H1 (cell line): ENCODE measurements at regions not wholly inside any gene's neighbourhood (a gene's known extent, or its start where the extent isn't known, plus 50 kb on each side); places are given as distances from the start of the nearest gene placed in this dataset.

Experiments
- CTCF ChIA-PET: fragments of 300-600 bp; sonication (Branson Sonifier 250); formaldehyde crosslinking; loops from one replicate; lab custom pipeline; 2021; ENCODE audit not compliant: partially characterized antibody; lab: Charles Lee
- POLR2A ChIA-PET: fragments of 300-600 bp; sonication (Branson Sonifier 250); formaldehyde crosslinking; loops from one replicate; lab custom pipeline; 2021; ENCODE audit warnings: inconsistent platforms; ENCODE audit not compliant: partially characterized antibody; lab: Charles Lee
- DNase-seq, 2 experiments: peaks; one replicate each; pipeline versions ENCODE4 v3.0.0 to v3.0.0-alpha.2; 2010 to 2022; ENCODE audit warnings: low spot score in 2 of 2, low read depth in 1 of 2, mixed read lengths in 1 of 2
- FAIRE-seq: peaks from 2 replicates; lab custom pipeline; 2011; peaks lifted over from hg19 to GRCh38; lab: Jason Lieb, UNC
- H2AFZ ChIP-seq: 2 replicates; pipeline ENCODE4 v1.8.1; 2012; ENCODE audit warnings: low read length, inconsistent platforms
- H2AK5ac ChIP-seq: 2 replicates; pipeline ENCODE4 v1.6.1; 2013; ENCODE audit warnings: low read depth, low read length
- H2BK120ac ChIP-seq: replicated peaks from 2 replicates; pipeline ENCODE3; 2013; ENCODE audit warnings: low read depth, low read length, inconsistent platforms
- H2BK12ac ChIP-seq: 2 replicates; pipeline ENCODE4 v1.6.1; 2013; ENCODE audit warnings: low read depth, low read length
- H2BK15ac ChIP-seq: 2 replicates; pipeline ENCODE4 v1.6.1; 2013; ENCODE audit warnings: low read length
- H2BK20ac ChIP-seq: 2 replicates; pipeline ENCODE4 v1.6.1; 2013; ENCODE audit warnings: low read length
- H2BK5ac ChIP-seq: 2 replicates; pipeline ENCODE4 v1.6.1; 2013; ENCODE audit warnings: low read depth, low read length
- H3K14ac ChIP-seq: 2 replicates; pipeline ENCODE4 v1.6.1; 2013; ENCODE audit warnings: inconsistent platforms; ENCODE audit not compliant: insufficient read length
- H3K18ac ChIP-seq: 2 replicates; pipeline ENCODE4 v1.6.1; 2013; ENCODE audit warnings: low read length; ENCODE audit errors: extremely low read depth
- H3K23ac ChIP-seq: 2 replicates; pipeline ENCODE4 v1.6.1; 2013; ENCODE audit warnings: inconsistent platforms; ENCODE audit not compliant: insufficient read length
- H3K23me2 ChIP-seq: 2 replicates; pipeline ENCODE4 v1.6.1; 2013; ENCODE audit warnings: low read depth, low read length
- H3K27ac ChIP-seq: 2 replicates; pipeline ENCODE4 v1.6.1; 2011; ENCODE audit warnings: low read depth, low read length, inconsistent platforms
- H3K27me3 ChIP-seq, 4 experiments: replicated peaks in 1 of 4; 1 replicate in 1 of 4; 2 replicates in 3 of 4; pipeline versions ENCODE4 v1.6.1 to v1.8.1; 2011 to 2013; ENCODE audit warnings: low read length in 3 of 4, mild to moderate bottlenecking in 3 of 4, inconsistent platforms in 2 of 4, mixed read lengths in 2 of 4, moderate library complexity in 1 of 4; ENCODE audit not compliant: control insufficient read depth in 3 of 4, insufficient read depth in 3 of 4; ENCODE audit errors: extremely low read depth in 1 of 4
- H3K36me3 ChIP-seq, 4 experiments: 2 replicates each; pipeline versions ENCODE4 v1.6.1 to v1.8.1; 2011 to 2013; ENCODE audit warnings: mild to moderate bottlenecking in 4 of 4, low read length in 3 of 4, moderate library complexity in 2 of 4, control low read depth in 1 of 4, inconsistent platforms in 1 of 4; ENCODE audit not compliant: insufficient read depth in 4 of 4, control insufficient read depth in 2 of 4
- H3K4ac ChIP-seq: replicated peaks from 2 replicates; pipeline ENCODE3; 2013; ENCODE audit warnings: low read length, low read depth, mixed read lengths, inconsistent platforms; ENCODE audit not compliant: insufficient read length
- H3K4me1 ChIP-seq, 4 experiments: replicated peaks in 1 of 4; 1 replicate in 1 of 4; 2 replicates in 3 of 4; pipeline versions ENCODE4 v1.6.1 to v1.8.1; 2011 to 2013; ENCODE audit warnings: low read length in 3 of 4, inconsistent platforms in 2 of 4, mixed read lengths in 1 of 4; ENCODE audit not compliant: insufficient read depth in 4 of 4, control insufficient read depth in 3 of 4
- H3K4me2 ChIP-seq, 2 experiments: 2 replicates each; pipeline versions ENCODE4 v1.6.1 to v1.8.1; 2011 to 2013; ENCODE audit warnings: low read depth in 2 of 2, low read length in 2 of 2, control low read depth in 1 of 2, inconsistent platforms in 1 of 2, mild to moderate bottlenecking in 1 of 2; ENCODE audit not compliant: insufficient read depth in 1 of 2
- H3K4me3 ChIP-seq, 4 experiments: fragments of 200-600, 300-600 bp in 1 of 4; sonication (generic), shearing (Covaris generic), sonication (Bioruptor Twin) in 1 of 4; 2 replicates each; pipeline versions ENCODE4 v1.5.1 to v1.8.1; 2011 to 2016; ENCODE audit warnings: low read length in 4 of 4, low read depth in 3 of 4, control low read depth in 2 of 4, inconsistent platforms in 2 of 4, mild to moderate bottlenecking in 2 of 4, mixed read lengths in 1 of 4, moderate library complexity in 1 of 4; ENCODE audit not compliant: insufficient read depth in 2 of 4; ENCODE audit errors: extremely low read depth in 1 of 4
- H3K56ac ChIP-seq: replicated peaks from 2 replicates; pipeline ENCODE3; 2013; ENCODE audit warnings: low read depth, mild to moderate bottlenecking, mixed read lengths, low read length, inconsistent platforms; ENCODE audit not compliant: insufficient read length
- H3K79me1 ChIP-seq: 2 replicates; pipeline ENCODE4 v1.6.1; 2013; ENCODE audit warnings: low read depth, low read length, control low read depth
- H3K79me2 ChIP-seq, 2 experiments: 2 replicates each; pipeline versions ENCODE4 v1.6.1 to v1.8.1; 2012 to 2013; ENCODE audit warnings: low read length in 2 of 2, mild to moderate bottlenecking in 2 of 2, inconsistent platforms in 1 of 2; ENCODE audit not compliant: insufficient read depth in 2 of 2, control insufficient read depth in 1 of 2
- H3K9ac ChIP-seq, 4 experiments: replicated peaks in 1 of 4; 1 replicate in 1 of 4; 2 replicates in 3 of 4; pipeline versions ENCODE4 v1.6.1 to v1.8.1; 2011 to 2013; ENCODE audit warnings: low read depth in 3 of 4, low read length in 3 of 4, control low read depth in 2 of 4, mild to moderate bottlenecking in 2 of 4, moderate library complexity in 2 of 4, inconsistent platforms in 1 of 4; ENCODE audit errors: extremely low read depth in 1 of 4
- H3K9me3 ChIP-seq, 2 experiments: 2 replicates each; pipeline versions ENCODE4 v1.6.1 to v1.8.1; 2012 to 2013; ENCODE audit warnings: mild to moderate bottlenecking in 2 of 2, moderate library complexity in 2 of 2, control low read depth in 1 of 2, inconsistent platforms in 1 of 2, low read depth in 1 of 2, low read length in 1 of 2, mixed read lengths in 1 of 2; ENCODE audit not compliant: insufficient read depth in 2 of 2
- H4K20me1 ChIP-seq, 2 experiments: replicated peaks in 1 of 2; 2 replicates each; pipeline versions ENCODE3 to v1.8.1; 2011 to 2013; ENCODE audit warnings: inconsistent platforms in 2 of 2, low read length in 2 of 2, mild to moderate bottlenecking in 1 of 2; ENCODE audit not compliant: insufficient read depth in 2 of 2, control insufficient read depth in 1 of 2
- H4K5ac ChIP-seq: 2 replicates; pipeline ENCODE4 v1.6.1; 2013; ENCODE audit warnings: low read length, low read depth, mixed read lengths, inconsistent platforms; ENCODE audit not compliant: insufficient read length
- H4K8ac ChIP-seq: 2 replicates; pipeline ENCODE4 v1.8.0; 2013; ENCODE audit warnings: mild to moderate bottlenecking, moderate library complexity, low read length, inconsistent platforms; ENCODE audit not compliant: insufficient read depth; ENCODE audit errors: extremely low read depth
- H4K91ac ChIP-seq: replicated peaks from 2 replicates; pipeline ENCODE3; 2013; ENCODE audit warnings: low read length, mixed read lengths, inconsistent platforms; ENCODE audit not compliant: insufficient read length
- RXRA ChIP-seq: IDR thresholded peaks from 2 replicates; pipeline ENCODE4 v1.6.1; 2011; ENCODE audit warnings: low read depth, mild to moderate bottlenecking, low read length, moderate library complexity; ENCODE audit not compliant: insufficient read depth
- WGBS, 2 experiments: shearing (Covaris generic) in 1 of 2; methylation state at CpG; one replicate each; pipeline versions ENCODE4 v1.1.6 to v1.1.7; 2013 to 2015; ENCODE audit warnings: low lambda C conversion rate in 2 of 2, mixed read lengths in 2 of 2, inconsistent platforms in 1 of 2, low coverage in 1 of 2, missing lambda C conversion rate in 1 of 2; ENCODE audit not compliant: insufficient replicate concordance in 2 of 2, insufficient coverage in 1 of 2, insufficient read length in 1 of 2; ENCODE audit errors: extremely low coverage in 1 of 2, missing lambda C conversion rate in 1 of 2; 5-methylcytosine and 5-hydroxymethylcytosine counted together

GRCh38 chr1:228935855-228936727, 200.8 kb downstream of the RHOU start:
- no peak overlapping the region for H2BK20ac ChIP-seq
- no peak overlapping the region for H3K4me3 ChIP-seq
- no peak overlapping the region for H3K14ac ChIP-seq
- H3K23me2 ChIP-seq = no peaks in the 10 kb centered on the region; the same call in 1 of the 2 replicates
- no peak overlapping the region for H3K23ac ChIP-seq
- H4K91ac ChIP-seq = no peak overlapping the region
- H3K4me2 ChIP-seq = no peak overlapping the region
- H3K27me3 ChIP-seq = peaks cover 0 to 2% (median 0%) of the 10 kb centered on the region in 4 experiments; a peak in 1 of 7 replicates
- no peaks in the 10 kb centered on the region for H3K79me1 ChIP-seq
- no peak overlapping the region for H2AFZ ChIP-seq
- H3K4ac ChIP-seq = no peak overlapping the region
- ChIA-PET CTCF (interaction anchor here (1.2 kb wide), 1 partner anchor 14 kb away, joined by 4 read pairs; no protein-coding TSS in a partner anchor), POLR2A (no interaction called here)
- no peak for FAIRE-seq
- H2BK15ac ChIP-seq = no peak overlapping the region
- H3K36me3 ChIP-seq = no peaks in the 10 kb centered on the region
- H2BK5ac ChIP-seq = no peak overlapping the region
- H2AK5ac ChIP-seq = no peak overlapping the region
- H3K9me3 ChIP-seq = no peaks in the 10 kb centered on the region
- no peak overlapping the region for H3K56ac ChIP-seq
- no peak overlapping the region for H3K27ac ChIP-seq
- DNase-seq = no peak
- 90% methylated on average over 14 of the region's 15 CpGs; no CpG with 5 or more reads in 1 of the 2 experiments for WGBS, 2 experiments
- no peaks in the 10 kb centered on the region for H4K20me1 ChIP-seq
- no peaks in the 10 kb centered on the region for H3K79me2 ChIP-seq
- TF ChIP-seq RXRA = no peak
- H2BK12ac ChIP-seq = no peak overlapping the region; the same call in 1 of the 2 replicates
- H3K18ac ChIP-seq = no peak overlapping the region
- no peak overlapping the region for H3K9ac ChIP-seq
- H2BK120ac ChIP-seq = no peak overlapping the region
- no peak overlapping the region for H4K8ac ChIP-seq
- peaks cover 0 to 22% (median 11%) of the 10 kb centered on the region in 4 experiments; a peak in 6 of 7 replicates for H3K4me1 ChIP-seq
- no peak overlapping the region for H4K5ac ChIP-seq
